Activated naive CD4-positive, alpha-beta T cell treated with anti-CD3 and anti-CD28 coated beads, Interleukin-2, amount 50 U/mL, for 24 hours (primary cell): ENCODE measurements at regions not wholly inside any gene's neighbourhood (a gene's known extent, or its start where the extent isn't known, plus 50 kb on each side); places are given as distances from the start of the nearest gene placed in this dataset.
"Not testable (repeated sequence)": the region's sequence is repeated elsewhere in the genome, so short reads cannot be mapped to it uniquely, and the experiment has no call there.

Experiments
- H3K27ac Mint-ChIP-seq: one replicate; pipeline ENCODE4 v1.8.0; 2021; ENCODE audit warnings: mild to moderate bottlenecking, mixed read lengths
- H3K27me3 Mint-ChIP-seq: one replicate; pipeline ENCODE4 v1.8.0; 2021; ENCODE audit warnings: mixed read lengths
- H3K36me3 Mint-ChIP-seq: one replicate; pipeline ENCODE4 v1.8.0; 2021; ENCODE audit warnings: mixed read lengths
- H3K4me1 Mint-ChIP-seq: one replicate; pipeline ENCODE4 v1.8.0; 2021; ENCODE audit warnings: mixed read lengths
- H3K4me3 Mint-ChIP-seq: one replicate; pipeline ENCODE4 v1.8.0; 2021; ENCODE audit warnings: mild to moderate bottlenecking, mixed read lengths
- H3K9me3 Mint-ChIP-seq: one replicate; pipeline ENCODE4 v1.8.0; 2021; ENCODE audit warnings: mixed read lengths

DNA sequence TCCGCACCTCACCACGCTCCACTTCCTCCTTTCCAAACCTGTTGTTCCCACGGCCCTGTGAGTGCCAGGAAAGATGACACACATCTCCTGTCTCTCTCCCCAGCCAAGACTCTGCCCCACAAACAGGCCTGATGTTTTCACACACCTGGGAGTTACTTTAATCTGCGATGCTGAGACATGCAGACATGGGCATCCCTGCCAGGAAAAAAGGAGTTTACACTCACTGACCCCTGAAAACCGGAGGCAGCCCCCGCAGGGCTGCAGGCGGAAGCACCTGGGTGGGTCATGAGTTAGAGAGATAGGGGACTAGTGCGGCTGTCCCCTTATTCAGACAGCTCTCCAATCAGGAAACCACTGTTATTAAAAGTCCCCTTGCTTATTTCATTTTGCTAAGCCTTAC, 106.4 kb upstream of the CARD11 start:
- Mint-ChIP-seq H3K36me3 (no peaks in the 10 kb centered on the region), H3K4me1 (peaks cover 24% of the 10 kb centered on the region), H3K27me3 (no peaks in the 10 kb centered on the region), H3K4me3 (no peak overlapping the region), H3K9me3 (no peaks in the 10 kb centered on the region), H3K27ac (no peak overlapping the region)

DNA sequence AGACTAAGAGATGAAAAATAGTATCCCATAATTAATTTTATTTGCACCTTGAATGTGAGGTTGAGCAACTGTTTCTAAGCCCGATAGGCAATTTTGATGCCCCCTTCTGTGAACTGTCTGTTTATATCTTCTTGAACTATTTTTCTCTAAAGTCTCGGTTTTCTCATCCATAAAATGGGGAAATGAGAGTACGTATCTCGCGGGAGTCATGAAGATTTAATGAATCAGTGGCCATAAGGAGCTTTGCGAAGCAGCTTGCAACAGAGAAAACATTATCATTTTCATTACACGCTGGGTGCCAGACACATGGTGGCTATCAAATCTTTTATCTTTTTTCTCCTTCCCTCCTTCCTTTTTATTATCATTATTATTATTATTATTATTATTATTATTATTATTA, 108.1 kb upstream of the CARD11 start:
- Mint-ChIP-seq H3K4me3 (no peak overlapping the region), H3K9me3 (no peaks in the 10 kb centered on the region), H3K36me3 (no peaks in the 10 kb centered on the region), H3K27me3 (no peaks in the 10 kb centered on the region), H3K27ac (no peak overlapping the region), H3K4me1 (peaks cover 21% of the 10 kb centered on the region)

DNA sequence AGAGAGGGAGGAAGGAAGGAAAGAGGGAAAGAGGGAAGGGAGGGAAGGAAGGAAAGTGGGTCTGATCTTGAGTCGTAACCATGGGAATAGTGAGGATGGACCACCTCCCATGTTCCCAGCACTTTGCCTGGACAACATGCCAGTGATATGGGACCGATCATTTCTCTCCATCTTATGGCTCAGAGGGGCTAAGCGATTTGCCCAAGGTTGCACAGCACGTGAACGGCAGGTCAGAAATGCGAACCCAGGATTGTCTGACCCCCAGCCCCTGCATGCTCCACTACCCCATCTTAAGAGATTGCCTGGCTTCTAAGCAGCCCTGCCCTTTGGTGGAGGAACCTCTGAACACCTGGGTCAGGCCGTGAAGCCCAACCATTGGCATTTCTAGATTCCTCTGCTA, 109.0 kb upstream of the CARD11 start:
- H3K27ac Mint-ChIP-seq: no peak overlapping the region
- no peaks in the 10 kb centered on the region for H3K36me3 Mint-ChIP-seq

DNA sequence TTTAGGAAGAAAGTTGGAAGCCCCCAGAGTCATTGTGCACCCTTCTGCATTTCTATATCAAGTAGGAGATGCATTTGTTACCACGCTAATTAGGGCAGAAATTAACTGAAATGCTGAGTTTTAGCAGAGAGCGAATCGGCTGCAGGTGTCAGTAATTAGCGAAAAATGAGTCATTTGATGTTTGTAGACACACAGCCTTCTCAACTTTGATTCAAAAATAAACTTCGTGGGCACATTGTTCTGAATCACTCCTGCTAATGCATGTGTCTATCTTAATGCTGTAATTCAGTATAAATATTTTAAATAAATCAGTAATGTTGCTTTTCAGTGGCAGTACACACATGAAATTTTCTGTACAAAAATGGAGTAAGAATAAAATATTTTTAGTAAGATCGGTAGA, 109.5 kb upstream of the CARD11 start:
- Mint-ChIP-seq H3K9me3 (no peaks in the 10 kb centered on the region), H3K36me3 (no peaks in the 10 kb centered on the region), H3K4me3 (no peak overlapping the region), H3K27ac (no peak overlapping the region), H3K27me3 (no peaks in the 10 kb centered on the region), H3K4me1 (peaks cover 24% of the 10 kb centered on the region)

More for the DNA sequence above, 109.0 kb upstream of the CARD11 start:
- peaks cover 20% of the 10 kb centered on the region for H3K4me1 Mint-ChIP-seq
- H3K27me3 Mint-ChIP-seq: no peaks in the 10 kb centered on the region
- H3K9me3 Mint-ChIP-seq: no peaks in the 10 kb centered on the region
- H3K4me3 Mint-ChIP-seq: no peak overlapping the region

DNA sequence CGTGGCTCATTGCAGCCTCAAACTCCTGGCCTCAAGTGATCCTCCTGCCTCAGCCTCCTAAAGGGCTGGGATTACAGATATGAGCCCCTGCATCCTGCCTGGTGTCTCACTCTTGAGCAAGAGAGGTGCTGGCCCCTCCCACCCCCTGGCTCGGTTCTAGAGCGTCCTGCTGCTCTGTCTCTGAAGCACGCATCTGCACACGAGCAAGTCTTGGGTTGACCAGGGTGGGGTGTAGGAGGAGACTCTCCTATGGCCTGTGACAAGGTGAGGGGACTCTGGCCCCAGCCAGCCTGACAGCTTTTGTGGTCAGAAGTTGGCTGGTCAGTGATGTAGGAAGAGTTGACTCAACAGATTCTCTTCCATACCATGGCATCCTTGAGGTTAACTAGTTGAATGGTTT, 110.7 kb upstream of the CARD11 start:
- no peaks in the 10 kb centered on the region for H3K27me3 Mint-ChIP-seq
- H3K36me3 Mint-ChIP-seq: no peaks in the 10 kb centered on the region
- H3K9me3 Mint-ChIP-seq: no peaks in the 10 kb centered on the region
- H3K27ac Mint-ChIP-seq: no peak overlapping the region
- H3K4me1 Mint-ChIP-seq: peaks cover 24% of the 10 kb centered on the region
- H3K4me3 Mint-ChIP-seq: no peak overlapping the region

DNA sequence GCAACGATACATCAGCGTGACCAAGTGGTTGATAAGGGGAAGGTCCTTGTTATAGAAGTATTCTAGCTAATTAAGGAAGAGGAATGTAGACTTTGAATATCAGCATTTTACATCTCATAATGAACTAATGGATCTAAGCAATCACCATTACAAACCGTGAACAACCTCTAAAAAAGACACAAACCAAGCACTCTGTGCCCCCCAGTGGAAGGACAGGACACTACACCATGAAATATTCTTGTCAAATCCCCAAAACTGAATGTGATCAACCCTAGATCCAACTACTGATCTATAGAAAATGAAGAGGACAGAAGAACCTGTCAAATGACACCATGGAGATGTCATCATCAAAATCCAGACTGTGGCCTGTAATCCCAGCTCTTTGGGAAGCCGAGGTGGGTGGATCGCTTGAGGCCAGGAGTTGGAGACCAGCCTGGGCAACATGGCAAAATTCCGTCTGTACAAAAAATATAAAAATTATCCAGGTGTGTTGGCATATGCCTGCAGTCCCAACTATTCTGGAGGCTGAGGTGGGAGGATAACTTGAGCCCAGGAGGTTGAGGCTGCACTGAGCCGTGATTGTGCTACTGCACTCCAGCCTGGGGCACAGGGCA, 111.3 kb upstream of the CARD11 start:
- Mint-ChIP-seq H3K4me3 (no peak overlapping the region), H3K4me1 (peaks cover 21% of the 10 kb centered on the region), H3K27me3 (no peaks in the 10 kb centered on the region), H3K9me3 (no peaks in the 10 kb centered on the region), H3K36me3 (no peaks in the 10 kb centered on the region), H3K27ac (peak overlapping the region; percentile 11)

DNA sequence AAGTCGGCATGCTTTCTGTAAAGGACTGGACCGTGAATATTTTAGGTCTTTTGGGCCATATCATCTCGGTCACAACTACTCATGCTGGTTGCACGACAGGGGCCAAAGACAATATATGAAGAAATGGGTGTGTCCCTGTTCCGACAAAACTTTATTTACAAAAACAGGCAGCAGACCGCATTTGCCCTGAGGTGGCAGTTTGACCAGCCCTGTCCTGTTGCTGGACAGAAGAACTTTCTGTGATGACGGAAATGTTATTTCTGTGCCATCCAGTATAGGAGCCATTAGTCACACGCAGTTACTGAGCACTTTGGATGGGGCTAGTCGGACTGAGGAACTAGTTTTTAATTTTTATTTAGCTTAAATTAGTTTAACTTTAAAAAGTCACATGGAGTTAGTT, 112.8 kb upstream of the CARD11 start:
- H3K36me3 Mint-ChIP-seq: no peaks in the 10 kb centered on the region
- H3K9me3 Mint-ChIP-seq: no peaks in the 10 kb centered on the region
- no peak overlapping the region for H3K27ac Mint-ChIP-seq
- H3K4me3 Mint-ChIP-seq: no peak overlapping the region
- H3K27me3 Mint-ChIP-seq: no peaks in the 10 kb centered on the region
- peaks cover 20% of the 10 kb centered on the region for H3K4me1 Mint-ChIP-seq

DNA sequence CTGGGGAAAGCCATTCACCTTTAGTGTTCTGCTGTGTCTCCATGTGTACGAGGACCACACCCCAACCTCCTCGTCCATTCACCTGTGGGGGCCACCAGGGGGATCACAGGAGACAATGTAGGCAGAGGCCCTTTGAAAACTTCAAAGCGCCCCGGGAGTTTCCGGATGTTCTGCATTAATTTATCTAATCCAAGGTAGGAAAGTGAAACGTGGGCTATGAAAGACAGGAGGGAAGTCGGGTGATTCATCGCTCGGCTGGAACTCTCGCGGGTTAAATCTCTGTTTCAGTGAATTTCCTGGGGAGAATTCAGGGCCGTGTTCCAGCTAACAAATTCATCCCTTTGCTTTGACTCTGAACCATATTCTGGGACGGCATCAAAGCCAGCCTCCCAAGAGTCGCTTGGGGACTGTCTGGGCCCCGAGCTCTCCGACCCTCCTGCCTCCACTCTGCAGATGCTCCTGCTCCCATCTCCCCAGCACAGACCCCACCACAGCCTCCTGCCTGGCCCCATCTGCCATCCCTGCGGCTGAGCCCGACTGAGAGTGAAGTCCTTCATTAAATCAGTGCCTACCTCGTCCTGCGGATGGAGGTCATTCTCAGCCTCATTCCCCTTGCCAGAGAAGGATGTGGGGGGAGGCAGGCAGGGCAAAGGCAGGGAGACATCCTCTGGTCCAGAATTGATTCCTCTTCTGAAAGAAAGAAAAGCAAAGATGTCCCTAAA, 114.1 kb upstream of the CARD11 start:
- no peaks in the 10 kb centered on the region for H3K36me3 Mint-ChIP-seq
- peaks cover 20% of the 10 kb centered on the region for H3K4me1 Mint-ChIP-seq
- no peak overlapping the region for H3K4me3 Mint-ChIP-seq
- no peak overlapping the region for H3K27ac Mint-ChIP-seq
- H3K27me3 Mint-ChIP-seq: no peaks in the 10 kb centered on the region
- H3K9me3 Mint-ChIP-seq: no peaks in the 10 kb centered on the region

DNA sequence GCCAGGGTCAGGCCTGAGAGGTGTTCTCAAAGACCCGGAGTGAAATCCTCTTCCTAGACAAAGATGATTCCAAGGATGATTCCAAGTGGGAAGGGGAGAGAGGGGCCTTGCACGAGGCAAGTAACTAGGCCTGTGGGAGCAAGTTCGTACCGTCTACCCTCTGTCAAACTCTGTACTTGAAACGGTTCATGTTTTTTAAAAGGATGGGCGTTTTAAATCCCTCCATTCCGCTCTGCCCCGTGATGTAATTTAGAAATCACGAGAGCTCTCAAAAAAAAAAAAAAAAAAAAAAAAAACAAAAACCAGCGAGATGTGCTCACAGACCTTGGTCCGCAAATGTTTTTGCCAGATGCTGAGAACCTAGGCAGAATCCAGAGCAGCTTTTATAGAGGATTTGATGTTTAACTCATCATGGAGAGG, 114.7 kb upstream of the CARD11 start:
- Mint-ChIP-seq H3K9me3 (no peaks in the 10 kb centered on the region), H3K27ac (no peak overlapping the region), H3K4me1 (peaks cover 20% of the 10 kb centered on the region), H3K4me3 (no peak overlapping the region), H3K36me3 (no peaks in the 10 kb centered on the region), H3K27me3 (no peaks in the 10 kb centered on the region)

DNA sequence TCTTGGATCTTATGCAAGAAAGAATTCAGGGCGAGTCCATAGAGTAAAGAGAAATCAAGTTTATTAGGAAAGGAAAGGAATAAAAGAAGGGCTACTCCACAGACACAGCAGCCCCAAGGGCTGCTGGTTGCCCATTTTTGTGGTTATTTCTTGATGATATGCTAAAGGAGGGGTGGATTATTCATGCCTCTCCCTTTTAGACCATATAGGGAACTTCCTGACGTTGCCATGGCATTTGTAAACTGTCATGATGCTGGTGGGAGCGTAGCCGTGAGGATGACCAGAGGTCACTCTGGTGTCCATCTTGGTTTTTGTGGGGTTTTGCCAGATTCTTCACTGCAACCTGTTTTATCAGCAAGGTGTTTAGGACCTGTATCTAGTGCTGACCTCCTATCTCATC, 115.4 kb upstream of the CARD11 start:
- H3K4me3 Mint-ChIP-seq: no peak overlapping the region
- H3K4me1 Mint-ChIP-seq: peaks cover 16% of the 10 kb centered on the region
- no peaks in the 10 kb centered on the region for H3K27me3 Mint-ChIP-seq
- no peak overlapping the region for H3K27ac Mint-ChIP-seq
- no peaks in the 10 kb centered on the region for H3K36me3 Mint-ChIP-seq
- no peaks in the 10 kb centered on the region for H3K9me3 Mint-ChIP-seq

DNA sequence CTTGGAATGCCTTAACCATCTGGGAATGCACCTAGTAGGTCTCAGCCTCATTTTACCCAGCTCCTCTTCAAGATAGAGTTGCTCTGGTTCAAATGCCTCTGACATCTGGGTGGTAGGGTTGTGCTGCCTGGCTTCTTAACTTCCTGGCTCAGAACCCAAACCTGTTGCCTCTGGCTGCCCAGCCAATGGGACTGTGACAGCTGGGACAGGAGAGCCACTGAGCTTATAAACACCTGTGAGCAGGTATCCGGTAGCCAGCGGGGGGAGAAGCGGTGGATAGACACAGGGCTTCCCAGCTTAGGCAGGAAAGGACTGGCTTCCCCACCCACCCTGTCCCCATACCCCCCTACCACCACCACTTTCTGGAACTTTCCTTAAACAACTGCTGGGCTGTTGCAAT, 115.8 kb upstream of the CARD11 start:
- Mint-ChIP-seq H3K9me3 (no peaks in the 10 kb centered on the region), H3K27me3 (no peaks in the 10 kb centered on the region), H3K4me1 (peaks cover 14% of the 10 kb centered on the region), H3K36me3 (no peaks in the 10 kb centered on the region), H3K27ac (no peak overlapping the region), H3K4me3 (no peak overlapping the region)

DNA sequence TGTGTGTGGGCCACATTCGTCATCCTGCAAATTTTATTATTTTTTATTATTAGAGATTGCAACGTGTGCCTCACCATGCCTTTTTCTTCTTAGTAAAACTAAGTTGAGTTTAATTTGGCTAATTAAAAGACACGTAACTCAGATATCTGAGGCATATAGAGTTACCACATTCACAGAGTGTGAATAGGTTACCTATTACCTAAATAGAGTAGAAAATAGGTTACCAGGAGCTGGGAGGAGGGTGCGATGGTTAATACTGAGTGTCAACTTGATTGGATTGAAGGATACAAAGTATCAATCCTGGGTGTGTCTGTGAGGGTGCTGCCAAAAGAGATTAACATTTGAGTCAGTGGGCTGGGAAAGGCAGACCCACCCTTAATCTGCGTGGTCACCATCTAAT, 116.3 kb upstream of the CARD11 start:
- not testable (repeated sequence) for H3K4me3 Mint-ChIP-seq, H3K27me3 Mint-ChIP-seq, H3K4me1 Mint-ChIP-seq, H3K9me3 Mint-ChIP-seq, H3K36me3 Mint-ChIP-seq
- H3K27ac Mint-ChIP-seq: peak overlapping the region; percentile 17

DNA sequence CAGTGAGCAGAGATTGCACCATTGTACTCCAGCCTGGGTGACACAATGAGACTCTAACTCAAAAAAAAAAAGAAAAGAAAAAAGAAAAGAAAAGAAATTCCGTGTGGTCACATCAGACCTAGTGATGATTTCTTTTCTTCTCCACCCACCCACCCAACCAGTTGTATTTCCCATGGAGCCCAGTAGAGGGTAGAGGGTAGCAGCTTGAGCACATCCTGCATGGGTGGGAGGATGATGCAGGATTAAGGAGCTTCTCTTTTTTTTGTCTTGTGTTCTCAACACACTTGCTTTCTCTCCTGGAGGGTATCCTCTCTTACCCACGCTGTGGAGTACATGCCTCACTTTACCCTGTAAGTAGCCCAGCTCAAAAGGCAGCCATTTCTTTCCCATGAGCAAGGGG, 118.6 kb upstream of the CARD11 start:
- Mint-ChIP-seq H3K27ac (no peak overlapping the region), H3K4me3 (no peak overlapping the region), H3K9me3 (no peaks in the 10 kb centered on the region), H3K4me1 (peaks cover 8% of the 10 kb centered on the region), H3K36me3 (no peaks in the 10 kb centered on the region), H3K27me3 (no peaks in the 10 kb centered on the region)

DNA sequence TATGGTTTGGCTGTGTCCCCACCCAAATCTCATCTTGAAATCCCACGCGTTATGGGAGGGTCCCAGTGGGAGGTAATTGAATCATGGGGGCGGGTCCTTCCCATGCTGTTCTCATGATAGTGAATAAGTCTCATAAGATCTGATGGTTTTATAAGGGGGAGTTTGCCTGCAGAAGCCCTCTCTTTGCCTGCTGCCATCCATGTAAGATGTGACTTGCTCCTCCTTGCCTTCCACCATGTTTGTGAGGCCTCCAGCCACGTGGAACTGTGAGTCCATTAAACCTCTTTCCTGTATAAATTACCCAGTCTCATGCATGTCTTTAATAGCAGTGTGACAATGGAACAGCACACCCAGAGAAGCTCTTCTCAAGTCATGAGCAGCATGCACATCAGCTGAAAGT, 119.1 kb upstream of the CARD11 start:
- not testable (repeated sequence) for H3K27me3 Mint-ChIP-seq, H3K9me3 Mint-ChIP-seq, H3K4me3 Mint-ChIP-seq, H3K36me3 Mint-ChIP-seq, H3K27ac Mint-ChIP-seq, H3K4me1 Mint-ChIP-seq

DNA sequence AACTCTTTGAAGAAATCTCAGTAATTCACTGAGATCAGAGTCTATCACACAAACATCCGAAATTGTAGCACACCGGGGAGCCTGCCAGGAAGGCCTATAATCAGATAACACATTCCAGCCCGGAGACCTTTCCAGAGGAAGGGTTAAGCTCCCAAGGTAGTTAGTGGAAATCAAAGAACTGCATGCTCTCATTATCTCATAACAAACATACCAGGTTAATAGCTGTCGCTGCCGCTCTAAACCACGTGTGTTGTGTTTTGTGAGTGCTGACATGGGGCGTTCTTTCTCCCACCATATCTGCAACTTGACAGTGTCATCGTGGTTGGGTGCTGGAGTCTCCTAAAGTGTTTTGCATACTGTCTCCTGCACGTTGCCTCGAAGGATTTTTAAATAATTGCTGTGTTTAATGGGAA, 120.7 kb upstream of the CARD11 start:
- Mint-ChIP-seq H3K4me3 (no peak overlapping the region), H3K27ac (no peak overlapping the region), H3K9me3 (no peaks in the 10 kb centered on the region), H3K27me3 (peaks cover 1% of the 10 kb centered on the region), H3K4me1 (no peaks in the 10 kb centered on the region), H3K36me3 (no peaks in the 10 kb centered on the region)

DNA sequence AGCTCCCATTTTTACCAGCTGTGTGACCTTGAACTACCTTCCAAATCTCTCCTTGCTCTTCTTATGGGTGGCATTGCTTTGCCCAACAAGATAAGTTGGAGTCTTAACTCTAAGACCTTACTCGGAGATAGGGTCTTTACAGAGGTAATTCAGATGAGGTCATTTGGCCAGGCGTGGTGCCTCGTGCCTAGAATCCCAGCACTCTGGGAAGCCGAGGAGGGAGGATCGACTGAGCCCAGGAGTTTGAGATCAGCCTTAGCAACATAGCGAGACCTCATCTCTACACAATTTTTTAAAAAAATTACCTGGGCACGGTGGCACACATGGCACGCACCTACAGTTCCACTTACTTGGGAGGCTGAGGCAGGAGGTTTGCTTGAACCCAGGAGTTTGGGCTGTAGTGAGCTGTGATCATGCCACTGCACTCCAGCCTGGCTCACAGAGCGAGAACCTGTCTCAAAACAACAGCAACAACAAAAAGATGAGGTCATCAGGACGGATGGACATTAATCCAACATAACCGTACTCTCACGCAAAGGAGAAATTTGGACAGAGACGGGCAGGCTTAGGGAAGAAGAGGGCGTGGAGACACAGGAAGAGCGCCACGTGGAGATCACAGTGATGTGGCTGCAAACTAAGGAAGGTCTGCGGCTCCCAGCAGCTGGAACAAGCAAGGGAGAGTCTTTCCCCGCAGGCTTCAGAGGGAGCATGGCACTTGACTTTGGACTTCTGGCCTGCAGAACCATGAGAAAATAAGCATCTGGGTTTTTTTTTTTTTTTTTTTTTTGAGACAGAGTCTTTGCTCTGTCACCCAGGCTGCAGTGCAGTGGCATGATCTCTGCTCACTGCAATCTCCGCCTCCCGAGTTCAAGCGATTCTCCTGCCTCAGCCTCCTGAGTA, 122.3 kb upstream of the CARD11 start:
- Mint-ChIP-seq H3K36me3 (no peaks in the 10 kb centered on the region), H3K9me3 (no peaks in the 10 kb centered on the region), H3K4me3 (no peak overlapping the region), H3K27ac (peak overlapping the region; percentile 38), H3K4me1 (no peaks in the 10 kb centered on the region), H3K27me3 (peaks cover 1% of the 10 kb centered on the region)
